Parathyroid adenoma (tissue), 2 donors: ENCODE measurements at regions not wholly inside any gene's neighbourhood (a gene's known extent, or its start where the extent isn't known, plus 50 kb on each side); places are given as distances from the start of the nearest gene placed in this dataset.

Experiments used
- H2AFZ ChIP-seq: fragments of 300-600 bp; sonication (generic); one replicate; pipeline ENCODE4 v1.7.0; 2017; ENCODE audit warnings: antibody characterized with exemption, mild to moderate bottlenecking
- H3K27ac ChIP-seq: fragments of 300-600 bp; sonication (generic); one replicate; pipeline ENCODE4 v1.7.0; 2017
- H3K27me3 ChIP-seq: fragments of 300-600 bp; sonication (generic); one replicate; pipeline ENCODE4 v1.7.0; 2017; ENCODE audit warnings: low read length; ENCODE audit not compliant: control insufficient read depth, insufficient read depth
- H3K36me3 ChIP-seq: fragments of 300-600 bp; sonication (generic); one replicate; pipeline ENCODE4 v1.7.0; 2017; ENCODE audit warnings: low read length; ENCODE audit not compliant: control insufficient read depth, insufficient read depth
- H3K4me1 ChIP-seq: fragments of 300-600 bp; sonication (generic); one replicate; pipeline ENCODE4 v1.7.0; 2017; ENCODE audit warnings: control low read depth
- H3K4me2 ChIP-seq: fragments of 300-600 bp; sonication (generic); one replicate; pipeline ENCODE4 v1.7.0; 2017; ENCODE audit warnings: low read length
- H3K4me3 ChIP-seq: fragments of 300-600 bp; sonication (generic); one replicate; pipeline ENCODE4 v1.7.0; 2017; ENCODE audit warnings: low read depth, low read length
- H3K79me2 ChIP-seq: fragments of 300-600 bp; sonication (generic); one replicate; pipeline ENCODE4 v1.7.0; 2017; ENCODE audit warnings: control low read depth
- H3K9ac ChIP-seq: fragments of 300-600 bp; sonication (generic); one replicate; pipeline ENCODE4 v1.7.0; 2017; ENCODE audit warnings: mild to moderate bottlenecking
- H3K9me3 ChIP-seq: fragments of 300-600 bp; sonication (generic); one replicate; pipeline ENCODE4 v1.7.0; 2017; ENCODE audit warnings: low read length; ENCODE audit not compliant: control insufficient read depth
- CTCF ChIP-seq: fragments of 300-600 bp; sonication (generic); IDR thresholded peaks from one replicate; pipeline ENCODE4 v1.7.0; 2017; ENCODE audit warnings: antibody characterized with exemption, mild to moderate bottlenecking
- donor health status: primary hyperparathyroidism.

- no peaks in the 10 kb centered on the region for H3K27me3 ChIP-seq
- H2AFZ ChIP-seq: no peak overlapping the region
- no peak for TF ChIP-seq CTCF
- no peak overlapping the region for H3K9ac ChIP-seq
- H3K27ac ChIP-seq: no peak overlapping the region
- H3K36me3 ChIP-seq: no peaks in the 10 kb centered on the region
- H3K79me2 ChIP-seq: no peaks in the 10 kb centered on the region
- no peak overlapping the region for H3K4me2 ChIP-seq
- H3K4me1 ChIP-seq: no peaks in the 10 kb centered on the region
- H3K9me3 ChIP-seq: no peaks in the 10 kb centered on the region
- H3K4me3 ChIP-seq: no peak overlapping the region
Measured at GRCh38 chr2:35081622-35082015, 1274.0 kb upstream of the CRIM1 start.

GRCh38 chr2:35081001-35081621 is 1274.5 kb upstream of the CRIM1 start:
- no peaks in the 10 kb centered on the region for H3K79me2 ChIP-seq
- no peaks in the 10 kb centered on the region for H3K36me3 ChIP-seq
- H3K4me2 ChIP-seq: no peak overlapping the region
- H3K9ac ChIP-seq: no peak overlapping the region
- no peaks in the 10 kb centered on the region for H3K9me3 ChIP-seq
- H3K4me3 ChIP-seq: no peak overlapping the region
- H2AFZ ChIP-seq: no peak overlapping the region
- TF ChIP-seq CTCF: no peak
- no peaks in the 10 kb centered on the region for H3K4me1 ChIP-seq
- H3K27me3 ChIP-seq: no peaks in the 10 kb centered on the region
- no peak overlapping the region for H3K27ac ChIP-seq

GRCh38 chr2:35080231-35080910 is 1275.2 kb upstream of the CRIM1 start:
- H3K4me2 ChIP-seq: no peak overlapping the region
- TF ChIP-seq CTCF: no peak
- no peaks in the 10 kb centered on the region for H3K9me3 ChIP-seq
- no peaks in the 10 kb centered on the region for H3K4me1 ChIP-seq
- no peaks in the 10 kb centered on the region for H3K79me2 ChIP-seq
- H3K4me3 ChIP-seq: no peak overlapping the region
- H3K27ac ChIP-seq: no peak overlapping the region
- no peaks in the 10 kb centered on the region for H3K27me3 ChIP-seq
- H3K9ac ChIP-seq: no peak overlapping the region
- H3K36me3 ChIP-seq: no peaks in the 10 kb centered on the region
- H2AFZ ChIP-seq: no peak overlapping the region

GRCh38 chr2:35067420-35067819 is 1288.2 kb upstream of the CRIM1 start:
- H3K79me2 ChIP-seq: no peaks in the 10 kb centered on the region
- H3K9ac ChIP-seq: no peak overlapping the region
- no peaks in the 10 kb centered on the region for H3K36me3 ChIP-seq
- no peak overlapping the region for H3K4me3 ChIP-seq
- H3K4me2 ChIP-seq: no peak overlapping the region
- no peaks in the 10 kb centered on the region for H3K27me3 ChIP-seq
- no peaks in the 10 kb centered on the region for H3K9me3 ChIP-seq
- no peak for TF ChIP-seq CTCF
- H2AFZ ChIP-seq: no peak overlapping the region
- H3K4me1 ChIP-seq: no peaks in the 10 kb centered on the region
- no peak overlapping the region for H3K27ac ChIP-seq

- Histone ChIP-seq H3K27me3 (no peaks in the 10 kb centered on the region), H3K4me2 (no peak overlapping the region), H3K9ac (no peak overlapping the region), H3K4me1 (no peaks in the 10 kb centered on the region), H3K4me3 (no peak overlapping the region), H2AFZ (no peak overlapping the region), H3K27ac (no peak overlapping the region), H3K79me2 (no peaks in the 10 kb centered on the region), H3K36me3 (no peaks in the 10 kb centered on the region), H3K9me3 (no peaks in the 10 kb centered on the region)
- TF ChIP-seq CTCF: no peak
Measured at GRCh38 chr2:35063836-35064235, 1291.7 kb upstream of the CRIM1 start.
